ENCODE measurements at regions not wholly inside any gene's neighbourhood (a gene's known extent, or its start where the extent isn't known, plus 50 kb on each side); places are given as distances from the start of the nearest gene placed in this dataset.

- no peak for TF ChIP-seq ELF1 (tag; IDR thresholded peaks at IDR 0.05)
- TF ChIP-seq TAF7 (tag; IDR thresholded peaks at IDR 0.05): no peak
- no peak for TF ChIP-seq ZNF354B (CRISPR knock-in tag; IDR thresholded peaks at IDR 0.05)
- TF ChIP-seq, protein P1, sequence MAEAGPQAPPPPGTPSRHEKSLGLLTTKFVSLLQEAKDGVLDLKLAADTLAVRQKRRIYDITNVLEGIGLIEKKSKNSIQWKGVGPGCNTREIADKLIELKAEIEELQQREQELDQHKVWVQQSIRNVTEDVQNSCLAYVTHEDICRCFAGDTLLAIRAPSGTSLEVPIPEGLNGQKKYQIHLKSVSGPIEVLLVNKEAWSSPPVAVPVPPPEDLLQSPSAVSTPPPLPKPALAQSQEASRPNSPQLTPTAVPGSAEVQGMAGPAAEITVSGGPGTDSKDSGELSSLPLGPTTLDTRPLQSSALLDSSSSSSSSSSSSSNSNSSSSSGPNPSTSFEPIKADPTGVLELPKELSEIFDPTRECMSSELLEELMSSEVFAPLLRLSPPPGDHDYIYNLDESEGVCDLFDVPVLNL (CRISPR knock-in tag; IDR thresholded peaks at IDR 0.05; ENCODE audit: low read depth): no peak
- TF ChIP-seq CLOCK (CRISPR knock-in tag; IDR thresholded peaks at IDR 0.05; ENCODE audit: borderline replicate concordance): no peak
- TF ChIP-seq RHOXF2B (CRISPR knock-in tag; conservative IDR thresholded peaks at IDR 0.05): peak; percentile 19; the same call in 1 of the 2 replicates
- TF ChIP-seq ARID2 (IDR thresholded peaks at IDR 0.05): peak; percentile 93
- no peak for TF ChIP-seq POLR2H (tag; IDR thresholded peaks at IDR 0.05; ENCODE audit: low read depth)
- TF ChIP-seq, protein P2, sequence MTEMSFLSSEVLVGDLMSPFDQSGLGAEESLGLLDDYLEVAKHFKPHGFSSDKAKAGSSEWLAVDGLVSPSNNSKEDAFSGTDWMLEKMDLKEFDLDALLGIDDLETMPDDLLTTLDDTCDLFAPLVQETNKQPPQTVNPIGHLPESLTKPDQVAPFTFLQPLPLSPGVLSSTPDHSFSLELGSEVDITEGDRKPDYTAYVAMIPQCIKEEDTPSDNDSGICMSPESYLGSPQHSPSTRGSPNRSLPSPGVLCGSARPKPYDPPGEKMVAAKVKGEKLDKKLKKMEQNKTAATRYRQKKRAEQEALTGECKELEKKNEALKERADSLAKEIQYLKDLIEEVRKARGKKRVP (CRISPR knock-in tag; IDR thresholded peaks at IDR 0.05): no peak
- TF ChIP-seq MAZ (CRISPR knock-in tag; conservative IDR thresholded peaks at IDR 0.05 in 1 of 2, IDR thresholded peaks at IDR 0.05 in 1 of 2): peak; percentile 61 to 91
- no peak for TF ChIP-seq CAMTA2 (CRISPR knock-in tag; conservative IDR thresholded peaks at IDR 0.05)
- TF ChIP-seq, protein P3, sequence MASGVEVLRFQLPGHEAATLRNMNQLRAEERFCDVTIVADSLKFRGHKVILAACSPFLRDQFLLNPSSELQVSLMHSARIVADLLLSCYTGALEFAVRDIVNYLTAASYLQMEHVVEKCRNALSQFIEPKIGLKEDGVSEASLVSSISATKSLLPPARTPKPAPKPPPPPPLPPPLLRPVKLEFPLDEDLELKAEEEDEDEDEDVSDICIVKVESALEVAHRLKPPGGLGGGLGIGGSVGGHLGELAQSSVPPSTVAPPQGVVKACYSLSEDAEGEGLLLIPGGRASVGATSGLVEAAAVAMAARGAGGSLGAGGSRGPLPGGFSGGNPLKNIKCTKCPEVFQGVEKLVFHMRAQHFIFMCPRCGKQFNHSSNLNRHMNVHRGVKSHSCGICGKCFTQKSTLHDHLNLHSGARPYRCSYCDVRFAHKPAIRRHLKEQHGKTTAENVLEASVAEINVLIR (CRISPR knock-in tag; IDR thresholded peaks at IDR 0.05): no peak
- peak; percentile 24; the same call in 1 of the 2 replicates for TF ChIP-seq NBN (IDR thresholded peaks at IDR 0.05; ENCODE audit: low read depth)
- no peak for TF ChIP-seq ZHX1 (conservative IDR thresholded peaks at IDR 0.05; ENCODE audit: low read length)
- TF ChIP-seq WHSC1 (IDR thresholded peaks at IDR 0.05; ENCODE audit: low read length): peak; percentile 79
- no peak for TF ChIP-seq PCBP1 (IDR thresholded peaks at IDR 0.05; ENCODE audit: low read depth, low read length, poor library complexity, severe bottlenecking)
- TF ChIP-seq MBD2 (IDR thresholded peaks at IDR 0.05; ENCODE audit: borderline replicate concordance, low read depth): no peak; the same call in 1 of the 2 replicates
- TF ChIP-seq, protein P4, sequence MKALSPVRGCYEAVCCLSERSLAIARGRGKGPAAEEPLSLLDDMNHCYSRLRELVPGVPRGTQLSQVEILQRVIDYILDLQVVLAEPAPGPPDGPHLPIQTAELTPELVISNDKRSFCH (CRISPR knock-in tag; IDR thresholded peaks at IDR 0.05): no peak
- TF ChIP-seq, protein P4 (tag; IDR thresholded peaks at IDR 0.05): 0 out of 2 replicates have a peak, but pooled peaks have one; percentile 29
- TF ChIP-seq CEBPB (tag; IDR thresholded peaks at IDR 0.05): no peak
Observed at GRCh38 chr6:43951063-43951755, 176.0 kb downstream of the MRPL14 start (continued).

Data from K562 (cell line).